Omental fat pad (tissue), 3 donors: ENCODE measurements at regions not wholly inside any gene's neighbourhood (a gene's known extent, or its start where the extent isn't known, plus 50 kb on each side); places are given as distances from the start of the nearest gene placed in this dataset.

Experiments used
- ATAC-seq: fragments of 150-250 bp; one replicate; pipeline ENCODE4 v1.9.1; 2016; ENCODE audit warnings: mild to moderate bottlenecking, moderate library complexity; ENCODE audit not compliant: low FRiP score
- DNase-seq: peaks from one replicate; pipeline ENCODE4 v3.0.0-alpha.2; 2019; ENCODE audit warnings: low spot score
- TF ChIP-seq, protein P1 (sequence below), 3 donors: fragments of 450-650 bp; IDR thresholded peaks; one replicate each; pipeline ENCODE4 v1.5.1; 2016 to 2017; ENCODE audit warnings: antibody characterized with exemption in 3 of 3, mild to moderate bottlenecking in 3 of 3, moderate library complexity in 2 of 3

- no peak for ATAC-seq
- DNase-seq = no peak
- TF ChIP-seq, protein P1, sequence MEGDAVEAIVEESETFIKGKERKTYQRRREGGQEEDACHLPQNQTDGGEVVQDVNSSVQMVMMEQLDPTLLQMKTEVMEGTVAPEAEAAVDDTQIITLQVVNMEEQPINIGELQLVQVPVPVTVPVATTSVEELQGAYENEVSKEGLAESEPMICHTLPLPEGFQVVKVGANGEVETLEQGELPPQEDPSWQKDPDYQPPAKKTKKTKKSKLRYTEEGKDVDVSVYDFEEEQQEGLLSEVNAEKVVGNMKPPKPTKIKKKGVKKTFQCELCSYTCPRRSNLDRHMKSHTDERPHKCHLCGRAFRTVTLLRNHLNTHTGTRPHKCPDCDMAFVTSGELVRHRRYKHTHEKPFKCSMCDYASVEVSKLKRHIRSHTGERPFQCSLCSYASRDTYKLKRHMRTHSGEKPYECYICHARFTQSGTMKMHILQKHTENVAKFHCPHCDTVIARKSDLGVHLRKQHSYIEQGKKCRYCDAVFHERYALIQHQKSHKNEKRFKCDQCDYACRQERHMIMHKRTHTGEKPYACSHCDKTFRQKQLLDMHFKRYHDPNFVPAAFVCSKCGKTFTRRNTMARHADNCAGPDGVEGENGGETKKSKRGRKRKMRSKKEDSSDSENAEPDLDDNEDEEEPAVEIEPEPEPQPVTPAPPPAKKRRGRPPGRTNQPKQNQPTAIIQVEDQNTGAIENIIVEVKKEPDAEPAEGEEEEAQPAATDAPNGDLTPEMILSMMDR (IDR thresholded peaks at IDR 0.05) = no peak
Observed at GRCh38 chr2:67808112-67808511, 254.7 kb downstream of the C1D start.

DNA sequence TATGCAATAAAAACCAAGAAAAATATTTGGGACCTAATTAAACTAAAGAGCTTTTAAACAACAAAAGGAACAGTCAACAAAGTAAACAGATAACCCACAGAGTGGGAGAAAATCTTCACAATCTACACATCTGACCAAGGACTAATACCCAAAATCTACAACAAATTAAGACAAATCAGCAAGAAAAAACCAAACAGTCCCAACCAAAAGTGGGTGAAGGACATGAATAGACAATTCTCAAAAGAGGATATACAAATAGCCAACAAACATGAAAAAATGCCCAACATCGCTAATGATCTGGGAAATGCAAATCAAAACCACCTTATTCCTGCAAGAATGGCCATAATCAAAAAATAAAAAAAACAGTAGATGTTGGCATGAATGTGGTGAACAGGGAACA lies 250.1 kb downstream of the C1D start:
- ATAC-seq (no peak), DNase-seq (no peak)
- TF ChIP-seq, protein P1 (IDR thresholded peaks at IDR 0.05) = no peak

- ATAC-seq = no peak
- TF ChIP-seq, protein P1 (IDR thresholded peaks at IDR 0.05) = no peak
- DNase-seq = no peak
Observed at GRCh38 chr2:67823726-67824125, 239.1 kb downstream of the C1D start.

GRCh38 chr2:67824186-67824585 lies 238.6 kb downstream of the C1D start:
- TF ChIP-seq, protein P1 (IDR thresholded peaks at IDR 0.05) = no peak
- DNase-seq (no peak), ATAC-seq (no peak)

DNA sequence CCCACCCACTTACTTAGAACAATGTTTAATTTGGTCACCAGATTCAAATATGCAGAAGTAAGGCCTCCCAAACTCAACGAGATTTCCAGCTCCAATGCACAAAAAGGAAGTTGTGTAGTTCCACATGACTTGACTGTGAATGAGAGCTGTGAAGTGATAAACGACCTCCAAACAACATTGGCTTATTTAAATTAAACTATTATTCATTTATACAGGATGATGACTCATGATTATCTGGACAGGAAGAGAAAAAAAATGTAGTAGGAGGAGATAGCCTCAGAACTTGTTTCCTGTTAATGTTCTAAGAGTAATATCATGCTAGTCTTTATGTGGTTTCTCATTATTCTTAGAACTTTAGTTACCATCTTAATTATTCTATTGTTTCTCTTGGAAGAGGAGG lies 237.3 kb downstream of the C1D start:
- TF ChIP-seq, protein P1 (IDR thresholded peaks at IDR 0.05) = no peak
- DNase-seq (no peak), ATAC-seq (no peak)

DNA sequence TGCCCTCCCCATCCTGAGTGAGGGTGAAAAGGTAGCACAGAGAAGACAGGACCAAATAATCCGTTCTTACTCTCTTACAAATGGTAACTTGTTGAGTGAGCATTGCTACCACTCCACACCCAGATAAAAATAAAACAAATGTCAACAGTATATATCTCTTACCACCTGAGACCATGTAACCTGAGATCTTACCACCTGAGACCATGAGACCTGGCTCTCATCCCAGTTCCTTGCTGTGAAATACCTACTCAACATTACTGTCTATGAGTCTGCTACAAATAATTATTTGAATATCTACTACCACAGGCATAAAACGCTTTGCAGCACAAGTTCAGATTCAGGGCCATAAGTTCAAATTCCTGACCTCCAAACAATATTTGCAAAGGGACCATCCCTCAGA lies 234.7 kb downstream of the C1D start:
- no peak for DNase-seq
- no peak for ATAC-seq
- TF ChIP-seq, protein P1 (IDR thresholded peaks at IDR 0.05) = no peak

GRCh38 chr2:67829470-67829869 lies 233.3 kb downstream of the C1D start:
- no peak for DNase-seq
- TF ChIP-seq, protein P1 (IDR thresholded peaks at IDR 0.05) = no peak
- ATAC-seq = no peak
